HCT116 (cell line): ENCODE measurements at regions not wholly inside any gene's neighbourhood (a gene's known extent, or its start where the extent isn't known, plus 50 kb on each side); places are given as distances from the start of the nearest gene placed in this dataset.

Experiments
- ATAC-seq: fragments of 200-7000 bp; cut with Tn5 transposase; 2 replicates; pipeline ENCODE4 v1.9.1; 2020; ENCODE audit warnings: mild to moderate bottlenecking, moderate library complexity
- BruUV-seq: library from RNA; stranded (reverse); fragments of 400-500 nt; replicated peaks from 2 replicates; lab custom pipeline; 2021; lab: Mats Ljungman, UMichigan
- CTCF ChIA-PET: fragments of 300-600 bp; sonication (Branson Sonifier 250); formaldehyde crosslinking; loops from one replicate; lab custom pipeline; 2021; ENCODE audit warnings: antibody characterized with exemption; lab: Charles Lee
- POLR2A ChIA-PET: fragments of 300-600, 350-600 bp; sonication (Branson Sonifier 250); formaldehyde crosslinking; loops from one replicate; lab custom pipeline; 2021; ENCODE audit warnings: antibody characterized with exemption; lab: Charles Lee
- RAD21 ChIA-PET, 2 experiments: fragments of 300-600 bp; sonication (Branson Sonifier 250); formaldehyde crosslinking; loops; one replicate each; lab custom pipeline; 2023; ENCODE audit warnings: low total read pairs in 2 of 2; ENCODE audit not compliant: uncharacterized antibody in 2 of 2, unreplicated experiment in 2 of 2, low non-redundant PET in 1 of 2; lab: Charles Lee
- DNase-seq: peaks from one replicate; pipeline ENCODE4 v3.0.0-alpha.2; 2010; ENCODE audit warnings: low read depth, low spot score
- H2AFZ ChIP-seq: fragments of 200-600 bp; shearing (Covaris generic), sonication (generic); 2 replicates; pipeline ENCODE4 v1.6.1; 2017; ENCODE audit warnings: low read depth, mixed run types, mixed read lengths, antibody characterized with exemption, low read length; ENCODE audit not compliant: poor library complexity, severe bottlenecking
- H3K27ac ChIP-seq: 2 replicates; pipeline ENCODE4 v1.5.1; 2012; ENCODE audit warnings: low read depth, low read length
- H3K27me3 ChIP-seq: fragments of 200-600 bp; sonication (generic); 2 replicates; pipeline ENCODE4 v1.6.1; 2016; ENCODE audit warnings: mixed run types, low read length, mixed read lengths; ENCODE audit not compliant: insufficient read depth
- H3K36me3 ChIP-seq, 2 experiments: fragments of 200-500 bp in 1 of 2; fragments of 200-600 bp in 1 of 2; sonication (Bioruptor generic) in 1 of 2; sonication (generic) in 1 of 2; 2 replicates each; pipeline versions ENCODE4 v1.5.1 to v1.6.1; 2014 to 2016; ENCODE audit warnings: low read length in 2 of 2, inconsistent platforms in 1 of 2, mixed read lengths in 1 of 2, mixed run types in 1 of 2; ENCODE audit not compliant: insufficient read depth in 2 of 2, control insufficient read depth in 1 of 2
- H3K4me1 ChIP-seq, 2 experiments: fragments of 200-600 bp in 1 of 2; sonication (generic) in 1 of 2; 2 replicates each; pipeline versions ENCODE4 v1.5.1 to v1.6.1; 2012 to 2017; ENCODE audit warnings: low read length in 2 of 2, inconsistent platforms in 1 of 2, mild to moderate bottlenecking in 1 of 2, mixed read lengths in 1 of 2, mixed run types in 1 of 2, moderate library complexity in 1 of 2; ENCODE audit not compliant: insufficient read depth in 2 of 2, control insufficient read depth in 1 of 2
- H3K4me2 ChIP-seq: fragments of 200-600 bp; sonication (generic); 2 replicates; pipeline ENCODE4 v1.6.1; 2017; ENCODE audit warnings: mixed run types, low read length, mixed read lengths
- H3K4me3 ChIP-seq, 2 experiments: fragments of 200-600 bp in 1 of 2; sonication (generic) in 1 of 2; replicated peaks in 1 of 2; 2 replicates each; pipeline ENCODE4 v1.5.1; 2011 to 2016; ENCODE audit warnings: low read length in 2 of 2, control low read depth in 1 of 2, low read depth in 1 of 2, mild to moderate bottlenecking in 1 of 2, mixed read lengths in 1 of 2, mixed run types in 1 of 2
- H3K79me2 ChIP-seq: fragments of 200-600 bp; sonication (generic); 2 replicates; pipeline ENCODE4 v1.6.1; 2017; ENCODE audit warnings: mild to moderate bottlenecking, mixed run types, low read length, moderate library complexity, mixed read lengths; ENCODE audit not compliant: insufficient read depth
- H3K9ac ChIP-seq: fragments of 200-600 bp; sonication (generic); 2 replicates; pipeline ENCODE4 v1.6.1; 2016; ENCODE audit warnings: low read length, mixed read lengths
- H3K9me2 ChIP-seq: fragments of 200-600 bp; sonication (generic), shearing (Covaris generic); 2 replicates; pipeline ENCODE4 v1.6.1; 2017; ENCODE audit warnings: mixed run types, mild to moderate bottlenecking, moderate library complexity; ENCODE audit not compliant: insufficient read depth
- H3K9me3 ChIP-seq, 2 experiments: fragments of 200-500 bp in 1 of 2; fragments of 200-600 bp in 1 of 2; sonication (Bioruptor generic) in 1 of 2; sonication (generic) in 1 of 2; 2 replicates each; pipeline ENCODE4 v1.6.1; 2014 to 2017; ENCODE audit warnings: low read length in 2 of 2, mixed read lengths in 2 of 2, inconsistent platforms in 1 of 2, low read depth in 1 of 2, mild to moderate bottlenecking in 1 of 2, mixed run types in 1 of 2, moderate library complexity in 1 of 2; ENCODE audit not compliant: control insufficient read depth in 1 of 2, insufficient read depth in 1 of 2
- H4K20me1 ChIP-seq: fragments of 200-600 bp; sonication (generic), shearing (Covaris generic); 2 replicates; pipeline ENCODE4 v1.6.1; 2017; ENCODE audit warnings: mixed run types, mild to moderate bottlenecking, moderate library complexity; ENCODE audit not compliant: insufficient read depth
- ATF3 ChIP-seq: IDR thresholded peaks from 2 replicates; pipeline ENCODE4 v1.6.1; 2012
- CBX3 ChIP-seq: IDR thresholded peaks from 2 replicates; pipeline ENCODE4 v1.6.1; 2012; ENCODE audit warnings: low read depth
- CEBPB ChIP-seq: IDR thresholded peaks from 2 replicates; pipeline ENCODE4 v1.6.1; 2012; ENCODE audit warnings: low read depth
- CTCF ChIP-seq, 3 experiments: fragments of 200-600 bp in 1 of 3; sonication (generic) in 1 of 3; IDR thresholded peaks in 2 of 3; conservative IDR thresholded peaks in 1 of 3; 2 replicates each; pipeline ENCODE4 v1.5.1; 2012 to 2017; ENCODE audit warnings: low read depth in 2 of 3, low read length in 2 of 3, antibody characterized with exemption in 1 of 3, borderline replicate concordance in 1 of 3, control low read depth in 1 of 3, mild to moderate bottlenecking in 1 of 3, mixed read lengths in 1 of 3, mixed run types in 1 of 3, moderate library complexity in 1 of 3; ENCODE audit not compliant: insufficient read depth in 1 of 3
- EGR1 ChIP-seq: IDR thresholded peaks from 2 replicates; pipeline ENCODE4 v1.6.1; 2012; ENCODE audit warnings: low read depth
- ELF1 ChIP-seq: IDR thresholded peaks from 2 replicates; pipeline ENCODE4 v1.6.1; 2012; ENCODE audit warnings: low read depth, borderline replicate concordance
- EZH2 ChIP-seq: fragments of 200-600 bp; sonication (generic); IDR thresholded peaks from 2 replicates; pipeline ENCODE4 v1.6.1; 2017; ENCODE audit warnings: antibody characterized with exemption, mixed run types
- EZH2phosphoT487 ChIP-seq: fragments of 200-600 bp; IDR thresholded peaks from 2 replicates; pipeline ENCODE4 v1.6.1; 2018; ENCODE audit warnings: antibody characterized with exemption, borderline replicate concordance
- FOSL1 ChIP-seq: IDR thresholded peaks from 2 replicates; pipeline ENCODE4 v1.6.1; 2012; ENCODE audit warnings: low read depth
- JUND ChIP-seq: IDR thresholded peaks from 2 replicates; pipeline ENCODE4 v1.6.1; 2012
- MAX ChIP-seq: IDR thresholded peaks from 2 replicates; pipeline ENCODE4 v1.6.1; 2012
- POLR2A ChIP-seq: IDR thresholded peaks from 2 replicates; pipeline ENCODE4 v1.7.0; 2011; ENCODE audit warnings: borderline replicate concordance; ENCODE audit not compliant: insufficient read depth, insufficient read length; ENCODE audit errors: extremely low read depth
- POLR2AphosphoS5 ChIP-seq: IDR thresholded peaks from 2 replicates; pipeline ENCODE4 v1.6.1; 2011; ENCODE audit warnings: mild to moderate bottlenecking, low read depth, low read length, moderate library complexity
- RAD21 ChIP-seq: IDR thresholded peaks from 2 replicates; pipeline ENCODE4 v1.6.1; 2012; ENCODE audit warnings: low read depth, mild to moderate bottlenecking
- REST ChIP-seq: IDR thresholded peaks from 2 replicates; pipeline ENCODE4 v1.6.1; 2012; ENCODE audit warnings: low read depth
- SIN3A ChIP-seq: IDR thresholded peaks from 2 replicates; pipeline ENCODE4 v1.6.1; 2012; ENCODE audit warnings: low read depth
- SP1 ChIP-seq: IDR thresholded peaks from 2 replicates; pipeline ENCODE4 v1.6.1; 2012; ENCODE audit warnings: low read depth
- TCF7L2 ChIP-seq: IDR thresholded peaks from 2 replicates; pipeline ENCODE4 v1.7.0; 2011; ENCODE audit warnings: borderline replicate concordance, inconsistent platforms; ENCODE audit not compliant: insufficient read depth, insufficient read length; ENCODE audit errors: extremely low read depth
- YY1 ChIP-seq: IDR thresholded peaks from 2 replicates; pipeline ENCODE4 v1.6.1; 2011; ENCODE audit warnings: low read length, low read depth, moderate library complexity, mild to moderate bottlenecking; ENCODE audit not compliant: insufficient replicate concordance; ENCODE audit errors: extremely low read depth
- ZFX ChIP-seq: fragments of 450-650 bp; IDR thresholded peaks from 2 replicates; pipeline ENCODE4 v1.6.1; 2017
- ZNF274 ChIP-seq: fragments of 200-500 bp; sonication (Bioruptor generic); IDR thresholded peaks from 2 replicates; pipeline ENCODE4 v1.6.1; 2014; ENCODE audit warnings: mild to moderate bottlenecking, low read depth, low read length, inconsistent platforms
- intact Hi-C: fragments of 100-400 bp; cut with micrococcal nuclease; formaldehyde crosslinking; loops from 2 replicates; pipeline ENCODE4 v1.10.0; 2022

- TF ChIP-seq EGR1 (no peak), YY1 (no peak), SP1 (no peak)
Observed at GRCh38 chr5:17928581-17928981, 294.3 kb downstream of the TAF11L14 start (continued).

GRCh38 chr5:17929171-17929570, 294.9 kb downstream of the TAF11L14 start:
- no peak overlapping the region for H3K27ac ChIP-seq
- DNase-seq (no peak), ATAC-seq (no peak)
- TF ChIP-seq CTCF (IDR thresholded peaks at IDR 0.05 in 2 of 3, conservative IDR thresholded peaks at IDR 0.05 in 1 of 3; ENCODE audit: borderline replicate concordance in 1 of 3, insufficient read depth in 1 of 3, low read depth in 2 of 3, low read length in 2 of 3) (no peak), EZH2 (no peak), POLR2A (no peak), MAX (no peak), CEBPB (no peak), FOSL1 (no peak), ZFX (no peak), JUND (no peak), ZNF274 (no peak), RAD21 (no peak), REST (no peak), POLR2AphosphoS5 (no peak), ATF3 (no peak), YY1 (no peak), EZH2phosphoT487 (no peak), CBX3 (no peak), ELF1 (no peak), SP1 (no peak), SIN3A (no peak), TCF7L2 (no peak)
- ChIA-PET RAD21 (no interaction called here), POLR2A (no interaction called here), CTCF (no interaction called here)
- intact Hi-C loops = no loop called here
- no peaks in the 10 kb centered on the region for H3K36me3 ChIP-seq
- no peak overlapping the region for H2AFZ ChIP-seq
- BruUV-seq = no TSS peak
- H3K27me3 ChIP-seq = no peaks in the 10 kb centered on the region
- H3K4me3 ChIP-seq = no peak overlapping the region
- no peaks in the 10 kb centered on the region for H3K9me2 ChIP-seq
- no peaks in the 10 kb centered on the region for H3K79me2 ChIP-seq
- no peak overlapping the region for H3K4me2 ChIP-seq
- no peaks in the 10 kb centered on the region for H4K20me1 ChIP-seq
- H3K9me3 ChIP-seq = peaks cover 9 to 17% of the 10 kb centered on the region in 2 experiments; a peak in 3 of 4 replicates
- no peak overlapping the region for H3K9ac ChIP-seq
- no peaks in the 10 kb centered on the region for H3K4me1 ChIP-seq
